ENCODE measurements at regions not wholly inside any gene's neighbourhood (a gene's known extent, or its start where the extent isn't known, plus 50 kb on each side); places are given as distances from the start of the nearest gene placed in this dataset.

DNA sequence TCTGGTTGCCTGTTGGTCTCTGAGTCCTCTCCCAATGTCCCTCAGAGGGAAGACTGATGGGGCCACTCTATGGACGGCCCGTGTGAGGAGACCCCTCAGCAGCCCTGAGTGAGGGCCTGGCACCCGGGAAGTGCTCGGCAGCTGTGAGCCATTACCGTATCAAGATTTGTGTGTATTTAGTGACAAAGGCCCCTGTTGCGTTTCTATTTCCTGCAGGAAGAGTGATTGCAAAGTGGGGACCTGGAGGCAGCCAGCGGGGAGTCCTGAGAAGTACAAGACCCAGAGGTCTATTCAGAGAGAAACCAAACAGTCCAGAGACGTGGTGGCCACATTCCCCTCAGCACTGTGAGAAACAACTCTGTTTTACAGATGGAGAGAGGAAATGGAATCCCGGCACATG, 51.1 kb upstream of the CHST15 start:
- ChIA-PET POLR2A (no interaction called here), CTCF (no interaction called here)
- H3K4me3 ChIP-seq (ENCODE audit: low read depth, low read length), result no peak overlapping the region
- DNase-seq (ENCODE audit: low read depth, low spot score), result no peak
- TF ChIP-seq, protein P1, sequence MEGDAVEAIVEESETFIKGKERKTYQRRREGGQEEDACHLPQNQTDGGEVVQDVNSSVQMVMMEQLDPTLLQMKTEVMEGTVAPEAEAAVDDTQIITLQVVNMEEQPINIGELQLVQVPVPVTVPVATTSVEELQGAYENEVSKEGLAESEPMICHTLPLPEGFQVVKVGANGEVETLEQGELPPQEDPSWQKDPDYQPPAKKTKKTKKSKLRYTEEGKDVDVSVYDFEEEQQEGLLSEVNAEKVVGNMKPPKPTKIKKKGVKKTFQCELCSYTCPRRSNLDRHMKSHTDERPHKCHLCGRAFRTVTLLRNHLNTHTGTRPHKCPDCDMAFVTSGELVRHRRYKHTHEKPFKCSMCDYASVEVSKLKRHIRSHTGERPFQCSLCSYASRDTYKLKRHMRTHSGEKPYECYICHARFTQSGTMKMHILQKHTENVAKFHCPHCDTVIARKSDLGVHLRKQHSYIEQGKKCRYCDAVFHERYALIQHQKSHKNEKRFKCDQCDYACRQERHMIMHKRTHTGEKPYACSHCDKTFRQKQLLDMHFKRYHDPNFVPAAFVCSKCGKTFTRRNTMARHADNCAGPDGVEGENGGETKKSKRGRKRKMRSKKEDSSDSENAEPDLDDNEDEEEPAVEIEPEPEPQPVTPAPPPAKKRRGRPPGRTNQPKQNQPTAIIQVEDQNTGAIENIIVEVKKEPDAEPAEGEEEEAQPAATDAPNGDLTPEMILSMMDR (IDR thresholded peaks at IDR 0.05; ENCODE audit: insufficient read depth, low read length, missing control alignments), result no peak

DNA sequence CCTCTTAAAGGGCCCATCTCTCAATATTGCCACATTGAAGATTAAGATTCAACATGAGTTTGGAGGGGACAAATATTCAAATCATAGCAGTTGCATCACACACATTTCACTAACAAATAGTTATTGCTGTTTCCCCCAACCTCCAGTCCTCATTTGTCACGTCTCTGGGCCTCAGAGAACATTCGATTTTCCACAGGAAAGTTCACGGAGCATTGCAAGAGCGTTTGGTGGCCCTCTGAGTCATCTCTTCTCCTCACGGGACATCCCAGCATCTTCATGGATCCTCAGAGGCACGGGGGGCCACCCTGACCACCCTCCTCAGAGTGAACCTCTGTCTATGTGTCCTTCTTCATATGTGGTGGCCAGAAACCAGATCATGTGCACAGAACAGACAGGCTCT, 50.3 kb upstream of the CHST15 start:
- ChIA-PET CTCF (no interaction called here), POLR2A (no interaction called here)
- DNase-seq (ENCODE audit: low read depth, low spot score), result no peak
- H3K4me3 ChIP-seq (ENCODE audit: low read depth, low read length), result no peak overlapping the region
- TF ChIP-seq, protein P1 (IDR thresholded peaks at IDR 0.05; ENCODE audit: insufficient read depth, low read length, missing control alignments), result no peak

All from AG04449 (cell line).